ENCODE measurements at regions not wholly inside any gene's neighbourhood (a gene's known extent, or its start where the extent isn't known, plus 50 kb on each side); places are given as distances from the start of the nearest gene placed in this dataset.
A peak's percentile ranks its signal among the peaks of the same experiment; 100 is the strongest.

- no peak for TF ChIP-seq ZNF70 (CRISPR knock-in tag; IDR thresholded peaks at IDR 0.05)
- TF ChIP-seq PATZ1 (CRISPR knock-in tag; IDR thresholded peaks at IDR 0.05; ENCODE audit: borderline replicate concordance): no peak
- no peak for TF ChIP-seq POU6F1 (CRISPR knock-in tag; IDR thresholded peaks at IDR 0.05; ENCODE audit: borderline replicate concordance, low read depth)
Observed at GRCh38 chr7:32167815-32168214, 97.6 kb upstream of the PDE1C start (continued).

GRCh38 chr7:32167256-32167655 is 97.0 kb upstream of the PDE1C start:
- no peak for ATAC-seq
- no peak for TF ChIP-seq POU6F1 (CRISPR knock-in tag; IDR thresholded peaks at IDR 0.05; ENCODE audit: borderline replicate concordance, low read depth)
- TF ChIP-seq BACH2 (CRISPR knock-in tag; IDR thresholded peaks at IDR 0.05; ENCODE audit: borderline replicate concordance): no peak
- no peak for TF ChIP-seq TOX (CRISPR knock-in tag; IDR thresholded peaks at IDR 0.05; ENCODE audit: borderline replicate concordance)
- no peak for TF ChIP-seq ZNF8 (CRISPR knock-in tag; IDR thresholded peaks at IDR 0.05)
- TF ChIP-seq SNAI2 (CRISPR knock-in tag; IDR thresholded peaks at IDR 0.05): no peak
- TF ChIP-seq ARNTL (CRISPR knock-in tag; IDR thresholded peaks at IDR 0.05; ENCODE audit: borderline replicate concordance, low read depth): no peak
- TF ChIP-seq TSHZ2 (CRISPR knock-in tag; IDR thresholded peaks at IDR 0.05): no peak
- no peak for TF ChIP-seq ZFP30 (CRISPR knock-in tag; IDR thresholded peaks at IDR 0.05)
- no peak for TF ChIP-seq ZNF70 (CRISPR knock-in tag; IDR thresholded peaks at IDR 0.05)
- no peak for TF ChIP-seq PATZ1 (CRISPR knock-in tag; IDR thresholded peaks at IDR 0.05; ENCODE audit: borderline replicate concordance)
- TF ChIP-seq ISL1 (CRISPR knock-in tag; IDR thresholded peaks at IDR 0.05): no peak

- no peak for TF ChIP-seq PATZ1 (CRISPR knock-in tag; IDR thresholded peaks at IDR 0.05; ENCODE audit: borderline replicate concordance)
- no peak for TF ChIP-seq RARB (CRISPR knock-in tag; IDR thresholded peaks at IDR 0.05)
- TF ChIP-seq ZNF565 (CRISPR knock-in tag; conservative IDR thresholded peaks at IDR 0.05; ENCODE audit: low read depth): no peak
- no peak for TF ChIP-seq ZC3H10 (CRISPR knock-in tag; IDR thresholded peaks at IDR 0.05)
- no peak for TF ChIP-seq ARNTL (CRISPR knock-in tag; IDR thresholded peaks at IDR 0.05; ENCODE audit: borderline replicate concordance, low read depth)
- ATAC-seq: peak; percentile 74
Observed at GRCh38 chr7:32164341-32164996, 94.3 kb upstream of the PDE1C start.
